Progenitor cell of endocrine pancreas (in vitro differentiated cells): ENCODE measurements at regions not wholly inside any gene's neighbourhood (a gene's known extent, or its start where the extent isn't known, plus 50 kb on each side); places are given as distances from the start of the nearest gene placed in this dataset.

Experiments
- DNase-seq: peaks from one replicate; pipeline ENCODE4 v3.0.0; 2021; ENCODE audit warnings: low spot score; ENCODE audit not compliant: unreplicated experiment
- H3K27ac Mint-ChIP-seq: 2 replicates; pipeline ENCODE4 v1.8.0; 2021; ENCODE audit warnings: mild to moderate bottlenecking, moderate library complexity, mixed read lengths
- H3K27me3 Mint-ChIP-seq: 2 replicates; pipeline ENCODE4 v1.8.0; 2021; ENCODE audit warnings: mixed read lengths
- H3K36me3 Mint-ChIP-seq: 2 replicates; pipeline ENCODE4 v1.8.0; 2022; ENCODE audit warnings: mixed read lengths; ENCODE audit not compliant: insufficient read depth
- H3K4me1 Mint-ChIP-seq: 2 replicates; pipeline ENCODE4 v1.8.0; 2021; ENCODE audit warnings: low read depth, mixed read lengths
- H3K4me3 Mint-ChIP-seq: 2 replicates; pipeline ENCODE4 v1.8.0; 2021; ENCODE audit warnings: low read depth, mild to moderate bottlenecking, moderate library complexity, mixed read lengths
- H3K9me3 Mint-ChIP-seq: 2 replicates; pipeline ENCODE4 v1.8.0; 2021; ENCODE audit warnings: low read depth, mixed read lengths
- CTCF ChIP-seq: fragments of 200-600 bp; sonication (generic); IDR thresholded peaks from one replicate; pipeline ENCODE4 v1.5.0; 2021; ENCODE audit warnings: antibody characterized with exemption, mild to moderate bottlenecking; ENCODE audit not compliant: unreplicated experiment

- Mint-ChIP-seq H3K9me3 (no peaks in the 10 kb centered on the region), H3K27me3 (peaks cover 4% of the 10 kb centered on the region), H3K4me3 (no peak overlapping the region), H3K36me3 (no peaks in the 10 kb centered on the region), H3K4me1 (peaks cover 6% of the 10 kb centered on the region), H3K27ac (no peak overlapping the region)
- no peak for TF ChIP-seq CTCF
- no peak for DNase-seq
These were observed 103.1 kb upstream of the TEX13D start for GRCh38 chrX:124229374-124229773.

GRCh38 chrX:124230655-124231450 is 101.6 kb upstream of the TEX13D start:
- no peak for DNase-seq
- peaks cover 7% of the 10 kb centered on the region for H3K4me1 Mint-ChIP-seq
- no peaks in the 10 kb centered on the region for H3K36me3 Mint-ChIP-seq
- no peak for TF ChIP-seq CTCF
- no peak overlapping the region for H3K4me3 Mint-ChIP-seq
- H3K27me3 Mint-ChIP-seq: peaks cover 4% of the 10 kb centered on the region
- no peak overlapping the region for H3K27ac Mint-ChIP-seq
- H3K9me3 Mint-ChIP-seq: peaks cover 4% of the 10 kb centered on the region

GRCh38 chrX:124231451-124231759 is 101.1 kb upstream of the TEX13D start:
- Mint-ChIP-seq H3K27me3 (peaks cover 4% of the 10 kb centered on the region), H3K36me3 (no peaks in the 10 kb centered on the region), H3K9me3 (peaks cover 4% of the 10 kb centered on the region), H3K4me1 (peaks cover 7% of the 10 kb centered on the region), H3K4me3 (no peak overlapping the region), H3K27ac (no peak overlapping the region)
- no peak for TF ChIP-seq CTCF
- DNase-seq: no peak

- no peaks in the 10 kb centered on the region for H3K36me3 Mint-ChIP-seq
- H3K4me1 Mint-ChIP-seq: peaks cover 7% of the 10 kb centered on the region
- H3K27me3 Mint-ChIP-seq: peaks cover 4% of the 10 kb centered on the region
- peaks cover 4% of the 10 kb centered on the region for H3K9me3 Mint-ChIP-seq
- H3K4me3 Mint-ChIP-seq: no peak overlapping the region
- H3K27ac Mint-ChIP-seq: no peak overlapping the region
- no peak for DNase-seq
- TF ChIP-seq CTCF: no peak
These were observed 99.8 kb upstream of the TEX13D start for GRCh38 chrX:124232523-124233201.

GRCh38 chrX:124234348-124234747 is 98.1 kb upstream of the TEX13D start:
- Mint-ChIP-seq H3K27ac (no peak overlapping the region), H3K9me3 (peaks cover 4% of the 10 kb centered on the region), H3K36me3 (no peaks in the 10 kb centered on the region), H3K4me1 (peaks cover 6% of the 10 kb centered on the region), H3K4me3 (no peak overlapping the region), H3K27me3 (peaks cover 10% of the 10 kb centered on the region)
- DNase-seq: no peak
- no peak for TF ChIP-seq CTCF
